ENCODE measurements at regions not wholly inside any gene's neighbourhood (a gene's known extent, or its start where the extent isn't known, plus 50 kb on each side); places are given as distances from the start of the nearest gene placed in this dataset.

GRCh38 chr7:96449094-96449493, 127.2 kb upstream of the SLC25A13 start:
- no peak for TF ChIP-seq CTCF (IDR thresholded peaks at IDR 0.05)
- no peak for TF ChIP-seq POLR2A (IDR thresholded peaks at IDR 0.05)
